B cell (primary cell): ENCODE measurements at regions not wholly inside any gene's neighbourhood (a gene's known extent, or its start where the extent isn't known, plus 50 kb on each side); places are given as distances from the start of the nearest gene placed in this dataset.

ENCODE experiments used
- ATAC-seq: fragments of 200-7000 bp; cut with Tn5 transposase; one replicate; pipeline ENCODE4 v1.10.0; 2021; ENCODE audit warnings: low read depth, mild to moderate bottlenecking, moderate number of reproducible peaks, moderate library complexity
- CTCF ChIA-PET: fragments of 350-600 bp; sonication (Branson Sonifier 250); formaldehyde crosslinking; loops from one replicate; lab custom pipeline; 2021; ENCODE audit warnings: antibody characterized with exemption, inconsistent platforms; lab: Charles Lee
- POLR2A ChIA-PET: fragments of 350-600 bp; sonication (Branson Sonifier 250); formaldehyde crosslinking; loops from one replicate; lab custom pipeline; 2021; ENCODE audit warnings: antibody characterized with exemption; lab: Charles Lee
- DNase-seq: peaks from one replicate; pipeline ENCODE4 v3.0.0; 2013
- H2AFZ ChIP-seq: 2 replicates; pipeline ENCODE4 v1.6.1; 2012; ENCODE audit warnings: mild to moderate bottlenecking, low read depth, low read length; ENCODE audit not compliant: insufficient read depth, poor library complexity, severe bottlenecking
- H3K27ac ChIP-seq, 2 donors: 1 replicate in 1 of 2; 2 replicates in 1 of 2; pipeline ENCODE4 v1.5.1; 2012 to 2013; ENCODE audit warnings: low read length in 2 of 2, mild to moderate bottlenecking in 2 of 2, moderate library complexity in 1 of 2
- H3K27me3 ChIP-seq, 4 experiments: fragments of 200-600 bp in 1 of 4; sonication (generic) in 1 of 4; replicated peaks in 1 of 4; 1 replicate in 2 of 4; 2 replicates in 2 of 4; pipeline versions ENCODE4 v1.6.1 to v1.7.0; 2013 to 2016; ENCODE audit warnings: low read length in 3 of 4, mild to moderate bottlenecking in 2 of 4, mixed read lengths in 1 of 4, moderate library complexity in 1 of 4; ENCODE audit not compliant: insufficient read depth in 4 of 4, control insufficient read depth in 3 of 4; ENCODE audit errors: control extremely low read depth in 1 of 4
- H3K36me3 ChIP-seq, 2 experiments: replicated peaks in 1 of 2; 1 replicate in 1 of 2; 2 replicates in 1 of 2; pipeline versions ENCODE4 v1.6.1 to v1.7.1; 2013; ENCODE audit warnings: low read length in 1 of 2; ENCODE audit not compliant: insufficient read depth in 2 of 2, control insufficient read depth in 1 of 2; ENCODE audit errors: control extremely low read depth in 1 of 2, extremely low read depth in 1 of 2
- H3K4me1 ChIP-seq, 2 donors: fragments of 200-600 bp in 1 of 2; sonication (generic) in 1 of 2; 1 replicate in 1 of 2; 2 replicates in 1 of 2; pipeline versions ENCODE4 v1.5.1 to v1.6.1; 2013 to 2017; ENCODE audit warnings: low read length in 2 of 2; ENCODE audit not compliant: control insufficient read depth in 2 of 2, insufficient read depth in 2 of 2
- H3K4me2 ChIP-seq: replicated peaks from 2 replicates; pipeline ENCODE3; 2012; ENCODE audit warnings: mild to moderate bottlenecking, low read depth, low read length; ENCODE audit not compliant: poor library complexity, severe bottlenecking
- H3K4me3 ChIP-seq, 5 experiments: fragments of 200-600 bp in 1 of 5; sonication (generic) in 1 of 5; 1 replicate in 3 of 5; 2 replicates in 2 of 5; pipeline versions ENCODE4 v1.5.1 to v1.7.0; 2011 to 2016; ENCODE audit warnings: low read length in 4 of 5, mild to moderate bottlenecking in 4 of 5, low read depth in 2 of 5, control low read depth in 1 of 5, moderate library complexity in 1 of 5; ENCODE audit not compliant: insufficient read depth in 1 of 5; ENCODE audit errors: control extremely low read depth in 1 of 5, extremely low read depth in 1 of 5
- H3K79me2 ChIP-seq: fragments of 200-600 bp; sonication (generic); one replicate; pipeline ENCODE4 v1.6.0; 2016; ENCODE audit warnings: low read length; ENCODE audit not compliant: control insufficient read depth, insufficient read depth
- H3K9ac ChIP-seq: fragments of 200-600 bp; sonication (generic); 2 replicates; pipeline ENCODE4 v1.6.1; 2017; ENCODE audit warnings: mild to moderate bottlenecking, low read length, moderate library complexity
- H3K9me3 ChIP-seq, 3 donors: one replicate each; pipeline versions ENCODE4 v1.6.1 to v1.7.1; 2013; ENCODE audit warnings: low read length in 2 of 3; ENCODE audit not compliant: control insufficient read depth in 2 of 3, insufficient read depth in 1 of 3; ENCODE audit errors: control extremely low read depth in 1 of 3
- H4K20me1 ChIP-seq: 2 replicates; pipeline ENCODE4 v1.6.0; 2012; ENCODE audit warnings: mild to moderate bottlenecking, low read length; ENCODE audit not compliant: insufficient read depth, control insufficient read depth, poor library complexity, severe bottlenecking
- H3K27ac Mint-ChIP-seq: one replicate; pipeline ENCODE4 v1.8.0; 2021; ENCODE audit warnings: mixed read lengths
- H3K27me3 Mint-ChIP-seq: one replicate; pipeline ENCODE4 v1.8.0; 2021; ENCODE audit warnings: mixed read lengths
- H3K4me1 Mint-ChIP-seq: one replicate; pipeline ENCODE4 v1.8.0; 2021; ENCODE audit warnings: mixed read lengths
- H3K4me3 Mint-ChIP-seq: one replicate; pipeline ENCODE4 v1.8.0; 2021; ENCODE audit warnings: mixed read lengths
- H3K9me3 Mint-ChIP-seq: one replicate; pipeline ENCODE4 v1.8.0; 2022; ENCODE audit warnings: mixed read lengths; ENCODE audit not compliant: insufficient read depth
- CTCF ChIP-seq: fragments of 200-600 bp; IDR thresholded peaks from one replicate; pipeline ENCODE4 v1.8.0; 2022; ENCODE audit warnings: antibody characterized with exemption, mild to moderate bottlenecking
- EZH2 ChIP-seq: IDR thresholded peaks from 2 replicates; pipeline ENCODE4 v1.6.1; 2012; ENCODE audit warnings: borderline replicate concordance, low read depth, mild to moderate bottlenecking, moderate library complexity, low read length; ENCODE audit not compliant: insufficient read depth, poor library complexity, severe bottlenecking
- WGBS: methylation state at CpG from one replicate; pipeline ENCODE4 v1.1.5; 2013; ENCODE audit warnings: missing lambda C conversion rate; ENCODE audit not compliant: insufficient coverage; 5-methylcytosine and 5-hydroxymethylcytosine counted together
- intact Hi-C: fragments of 100-400 bp; cut with micrococcal nuclease; formaldehyde crosslinking; loops from one replicate; pipeline ENCODE4 v1.10.0; 2022

DNA sequence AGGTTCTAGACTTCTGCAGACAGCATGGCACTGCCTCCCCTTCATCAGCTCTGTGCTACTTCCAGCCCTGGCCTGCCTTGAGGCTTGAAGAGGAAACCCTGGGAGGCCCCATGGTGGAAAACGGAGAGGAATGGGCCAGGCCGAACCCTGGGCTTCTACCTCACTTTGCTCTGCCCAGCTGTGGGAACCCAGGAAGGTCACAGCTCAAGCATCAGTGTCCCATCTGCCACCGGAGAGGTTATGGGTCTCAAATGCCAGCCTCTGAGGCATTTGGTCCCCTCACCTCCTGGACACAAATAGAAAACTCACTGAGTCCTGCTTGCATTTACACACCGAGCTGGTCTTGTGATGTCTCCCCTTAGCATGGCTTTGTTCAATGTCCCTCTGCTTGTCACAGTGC lies 80.1 kb upstream of the ALDH1B1 start:
- H3K4me2 ChIP-seq = no peak overlapping the region
- Mint-ChIP-seq H3K4me1 (no peaks in the 10 kb centered on the region), H3K9me3 (no peaks in the 10 kb centered on the region), H3K27me3 (peaks cover 12% of the 10 kb centered on the region), H3K27ac (no peak overlapping the region), H3K4me3 (no peak overlapping the region)
- H2AFZ ChIP-seq = no peak overlapping the region
- H3K9me3 ChIP-seq = no peaks in the 10 kb centered on the region
- peaks cover 0 to 3% (median 0%) of the 10 kb centered on the region in 4 experiments for H3K27me3 ChIP-seq
- no peak overlapping the region for H3K4me3 ChIP-seq
- no peaks in the 10 kb centered on the region for H3K36me3 ChIP-seq
- H3K9ac ChIP-seq = no peak overlapping the region
- H4K20me1 ChIP-seq = no peaks in the 10 kb centered on the region
- no peak for ATAC-seq
- intact Hi-C loops = no loop called here
- H3K79me2 ChIP-seq = no peaks in the 10 kb centered on the region
- 80% methylated on average over 4 of the region's 4 CpGs for WGBS
- H3K27ac ChIP-seq = no peak overlapping the region
- ChIA-PET CTCF (no interaction called here), POLR2A (no interaction called here)
- DNase-seq = no peak
- no peaks in the 10 kb centered on the region for H3K4me1 ChIP-seq
- TF ChIP-seq CTCF = no peak
- TF ChIP-seq EZH2 = no peak

DNA sequence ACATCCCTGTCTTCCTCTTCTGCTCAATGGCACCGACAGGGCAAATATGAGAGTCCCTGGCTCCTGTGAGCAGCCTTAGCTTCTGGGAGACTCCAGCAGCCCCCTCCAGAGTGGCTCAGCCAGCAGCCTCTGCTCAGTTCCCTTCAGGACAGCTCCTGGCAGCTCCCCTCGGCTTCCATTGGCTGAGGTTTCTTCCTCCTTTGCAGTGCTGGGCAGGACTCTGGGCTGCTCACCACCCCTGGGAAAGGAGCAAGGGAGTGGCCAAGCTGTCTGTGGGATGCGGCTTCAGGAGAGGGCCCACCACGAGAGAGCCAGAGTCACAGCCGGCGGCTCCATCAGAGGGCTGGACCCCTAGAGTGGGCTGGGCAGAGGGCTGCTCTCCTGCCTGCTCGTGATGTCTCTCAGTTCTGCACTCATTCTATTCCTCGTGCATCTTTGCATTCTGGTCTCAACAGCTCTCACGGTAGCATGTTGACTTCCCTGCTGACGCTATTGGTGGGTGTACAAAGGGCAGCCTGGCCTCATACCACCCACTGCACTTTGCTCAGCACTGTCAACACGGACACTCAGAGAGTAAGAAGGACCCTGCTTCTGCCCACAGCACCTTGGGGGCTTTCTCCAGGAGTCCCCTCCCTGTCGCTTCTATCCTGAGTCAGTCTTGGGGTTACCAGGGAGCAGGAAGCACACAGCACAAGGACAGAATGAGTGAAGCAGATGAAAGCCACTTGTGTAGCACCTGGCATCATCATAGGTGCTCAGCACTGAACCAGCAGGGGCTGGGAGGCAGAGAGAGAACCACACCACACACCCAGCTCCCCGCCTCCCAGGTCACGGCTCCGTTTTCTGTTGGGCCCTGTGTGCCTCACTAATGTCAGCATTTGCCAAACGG lies 80.9 kb upstream of the ALDH1B1 start:
- Histone ChIP-seq H3K4me1 (no peaks in the 10 kb centered on the region), H3K9me3 (no peaks in the 10 kb centered on the region), H3K27ac (no peak overlapping the region), H4K20me1 (no peaks in the 10 kb centered on the region), H3K27me3 (peaks cover 0 to 3% (median 0%) of the 10 kb centered on the region in 4 experiments), H3K36me3 (no peaks in the 10 kb centered on the region), H3K4me2 (no peak overlapping the region), H3K4me3 (no peak overlapping the region), H2AFZ (no peak overlapping the region), H3K9ac (no peak overlapping the region), H3K79me2 (no peaks in the 10 kb centered on the region)
- CTCF ChIA-PET = no interaction called here
- Mint-ChIP-seq H3K9me3 (no peaks in the 10 kb centered on the region), H3K4me3 (no peak overlapping the region), H3K27me3 (peaks cover 12% of the 10 kb centered on the region), H3K27ac (no peak overlapping the region), H3K4me1 (no peaks in the 10 kb centered on the region)
- ATAC-seq (no peak), DNase-seq (no peak)
- WGBS = 73% methylated on average over 16 of the region's 16 CpGs
- TF ChIP-seq EZH2 = no peak
- no peak for TF ChIP-seq CTCF
- intact Hi-C loops = no loop called here
- POLR2A ChIA-PET = no interaction called here
